ENCODE measurements at regions not wholly inside any gene's neighbourhood (a gene's known extent, or its start where the extent isn't known, plus 50 kb on each side); places are given as distances from the start of the nearest gene placed in this dataset.

- TF ChIP-seq POLR2A (IDR thresholded peaks at IDR 0.05) (no peak), CTCF (IDR thresholded peaks at IDR 0.05) (no peak)
Observed at GRCh38 chr1:102466487-102466886, 469.8 kb upstream of the OLFM3 start.

All from breast epithelium (tissue), 3 donors.